ENCODE measurements at regions not wholly inside any gene's neighbourhood (a gene's known extent, or its start where the extent isn't known, plus 50 kb on each side); places are given as distances from the start of the nearest gene placed in this dataset.

GRCh38 chr15:46753946-46754345 lies 963.4 kb upstream of the SEMA6D start:
- TF ChIP-seq CTCF (conservative IDR thresholded peaks at IDR 0.05; ENCODE audit: low read depth, low read length) (no peak), EZH2 (IDR thresholded peaks at IDR 0.05; ENCODE audit: low read length, unreplicated experiment) (no peak)

Data from PC-3 (cell line).